WI38 (cell line): ENCODE measurements at regions not wholly inside any gene's neighbourhood (a gene's known extent, or its start where the extent isn't known, plus 50 kb on each side); places are given as distances from the start of the nearest gene placed in this dataset.

Source experiments
- H3K4me3 ChIP-seq: 2 replicates; pipeline ENCODE4 v1.5.1; 2011; ENCODE audit warnings: low read depth, mild to moderate bottlenecking, control low read depth, low read length
- TF ChIP-seq, protein P1 (sequence below): IDR thresholded peaks from 2 replicates; pipeline ENCODE4 v1.5.1; 2012; ENCODE audit warnings: low read depth, mild to moderate bottlenecking, control low read depth, low read length

DNA sequence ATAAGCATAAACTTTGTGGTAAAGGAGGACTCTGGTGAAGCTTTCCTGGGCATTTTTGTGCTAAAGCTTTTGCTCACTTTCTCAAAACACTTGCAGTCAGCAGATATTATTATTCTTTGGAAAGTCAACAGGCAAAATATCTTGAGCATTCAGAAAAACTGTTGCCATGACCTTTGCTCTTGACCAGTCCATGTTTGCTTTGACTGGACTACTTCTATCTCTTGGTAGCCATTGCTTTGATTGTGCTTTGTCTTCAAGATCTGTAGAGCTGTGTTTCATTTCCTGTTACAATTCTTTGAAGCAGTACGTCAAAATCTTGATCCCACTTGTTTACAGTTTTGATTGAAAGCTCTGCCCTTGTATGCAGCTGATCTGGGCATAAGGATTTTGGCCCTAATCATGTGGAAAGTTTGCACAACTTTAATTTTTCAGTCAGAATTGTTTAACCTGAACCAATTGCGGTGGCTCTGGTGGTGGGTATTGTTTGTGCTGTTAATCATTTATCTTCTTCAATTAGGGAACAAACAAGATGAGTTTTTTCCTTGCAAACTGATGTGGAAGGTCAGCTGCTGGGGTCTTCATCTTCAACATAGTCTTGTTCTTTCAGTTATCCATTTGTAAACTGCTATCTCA, 121.5 kb upstream of the NUDT6 start:
- TF ChIP-seq, protein P1, sequence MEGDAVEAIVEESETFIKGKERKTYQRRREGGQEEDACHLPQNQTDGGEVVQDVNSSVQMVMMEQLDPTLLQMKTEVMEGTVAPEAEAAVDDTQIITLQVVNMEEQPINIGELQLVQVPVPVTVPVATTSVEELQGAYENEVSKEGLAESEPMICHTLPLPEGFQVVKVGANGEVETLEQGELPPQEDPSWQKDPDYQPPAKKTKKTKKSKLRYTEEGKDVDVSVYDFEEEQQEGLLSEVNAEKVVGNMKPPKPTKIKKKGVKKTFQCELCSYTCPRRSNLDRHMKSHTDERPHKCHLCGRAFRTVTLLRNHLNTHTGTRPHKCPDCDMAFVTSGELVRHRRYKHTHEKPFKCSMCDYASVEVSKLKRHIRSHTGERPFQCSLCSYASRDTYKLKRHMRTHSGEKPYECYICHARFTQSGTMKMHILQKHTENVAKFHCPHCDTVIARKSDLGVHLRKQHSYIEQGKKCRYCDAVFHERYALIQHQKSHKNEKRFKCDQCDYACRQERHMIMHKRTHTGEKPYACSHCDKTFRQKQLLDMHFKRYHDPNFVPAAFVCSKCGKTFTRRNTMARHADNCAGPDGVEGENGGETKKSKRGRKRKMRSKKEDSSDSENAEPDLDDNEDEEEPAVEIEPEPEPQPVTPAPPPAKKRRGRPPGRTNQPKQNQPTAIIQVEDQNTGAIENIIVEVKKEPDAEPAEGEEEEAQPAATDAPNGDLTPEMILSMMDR: no peak
- no peak overlapping the region for H3K4me3 ChIP-seq

DNA sequence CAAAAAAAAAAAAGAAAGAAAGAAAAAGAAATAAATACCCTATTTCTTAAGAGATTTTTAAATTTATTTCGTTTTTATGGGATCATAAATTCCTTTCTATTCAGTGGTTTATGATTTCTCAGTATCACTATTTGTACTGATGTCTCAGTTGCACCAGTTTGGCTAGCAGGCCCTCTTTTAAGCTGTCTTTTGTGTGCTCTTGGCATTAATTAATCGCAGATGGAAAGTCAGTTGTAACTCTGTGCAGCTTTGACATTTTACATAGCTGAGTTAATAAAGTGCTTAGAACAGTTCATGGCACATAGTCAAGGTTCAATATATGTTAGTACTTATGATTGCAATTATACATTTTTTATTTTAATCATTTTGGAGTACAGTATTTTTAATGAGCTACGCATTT, 123.7 kb upstream of the NUDT6 start:
- no peak overlapping the region for H3K4me3 ChIP-seq
- TF ChIP-seq, protein P1: no peak

DNA sequence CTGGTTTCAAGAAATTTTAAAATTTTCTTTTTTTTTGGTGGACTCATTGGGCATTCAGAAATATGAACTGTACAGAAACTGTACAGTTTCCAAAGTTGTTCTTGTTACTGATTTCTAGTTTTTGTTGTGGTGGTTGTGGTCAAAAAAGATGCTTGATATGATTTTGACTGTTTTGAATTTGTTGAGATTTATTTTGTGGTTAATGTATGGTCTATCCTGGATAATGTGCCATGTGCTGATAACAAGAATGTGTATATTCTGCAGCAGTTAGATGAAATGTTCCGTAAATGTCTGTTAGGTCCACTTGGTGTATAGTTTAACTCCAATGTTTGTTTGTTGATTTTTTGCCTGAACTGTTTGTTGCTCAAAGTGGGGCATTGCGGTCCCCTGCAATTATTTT, 127.6 kb upstream of the NUDT6 start:
- no peak overlapping the region for H3K4me3 ChIP-seq
- TF ChIP-seq, protein P1: no peak

DNA sequence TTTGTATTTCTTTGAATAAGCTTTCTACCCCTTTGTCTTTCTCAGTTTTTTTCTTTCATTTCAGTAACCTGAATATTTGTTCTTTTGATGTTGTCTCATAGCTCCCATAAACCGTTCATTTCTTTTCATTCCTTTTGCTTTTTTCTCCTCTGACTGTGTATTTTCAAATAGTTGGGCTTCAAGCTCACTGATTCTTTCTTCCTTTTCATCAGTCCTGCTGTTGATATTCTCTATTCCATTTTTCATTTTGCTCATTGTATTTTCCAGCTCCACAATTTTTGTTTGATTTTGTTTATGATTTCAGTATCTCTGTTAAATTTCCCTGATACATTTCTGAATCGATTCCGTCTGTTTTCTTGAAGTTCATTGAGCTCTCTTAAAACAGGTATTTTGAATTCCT, 129.6 kb upstream of the NUDT6 start:
- TF ChIP-seq, protein P1: no peak
- no peak overlapping the region for H3K4me3 ChIP-seq

DNA sequence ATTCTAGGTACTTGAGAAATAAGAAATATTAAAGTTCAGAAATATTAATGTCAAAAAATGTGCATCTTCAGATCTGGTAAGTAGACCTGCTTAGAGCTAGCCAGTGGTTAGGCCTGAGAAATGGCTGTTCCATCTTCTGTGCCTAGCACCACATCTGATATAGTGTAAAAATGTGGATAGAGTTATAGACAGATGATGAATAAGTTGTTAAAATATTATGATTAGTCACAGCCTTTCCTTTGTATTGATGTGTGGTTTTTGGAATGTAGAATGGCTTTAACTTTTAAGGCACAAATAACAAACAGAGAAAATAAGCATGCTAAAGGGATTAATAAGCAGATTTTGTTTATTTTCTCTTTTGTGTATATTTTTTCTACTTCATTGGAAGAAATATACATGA, 133.5 kb upstream of the NUDT6 start:
- TF ChIP-seq, protein P1: no peak
- no peak overlapping the region for H3K4me3 ChIP-seq

DNA sequence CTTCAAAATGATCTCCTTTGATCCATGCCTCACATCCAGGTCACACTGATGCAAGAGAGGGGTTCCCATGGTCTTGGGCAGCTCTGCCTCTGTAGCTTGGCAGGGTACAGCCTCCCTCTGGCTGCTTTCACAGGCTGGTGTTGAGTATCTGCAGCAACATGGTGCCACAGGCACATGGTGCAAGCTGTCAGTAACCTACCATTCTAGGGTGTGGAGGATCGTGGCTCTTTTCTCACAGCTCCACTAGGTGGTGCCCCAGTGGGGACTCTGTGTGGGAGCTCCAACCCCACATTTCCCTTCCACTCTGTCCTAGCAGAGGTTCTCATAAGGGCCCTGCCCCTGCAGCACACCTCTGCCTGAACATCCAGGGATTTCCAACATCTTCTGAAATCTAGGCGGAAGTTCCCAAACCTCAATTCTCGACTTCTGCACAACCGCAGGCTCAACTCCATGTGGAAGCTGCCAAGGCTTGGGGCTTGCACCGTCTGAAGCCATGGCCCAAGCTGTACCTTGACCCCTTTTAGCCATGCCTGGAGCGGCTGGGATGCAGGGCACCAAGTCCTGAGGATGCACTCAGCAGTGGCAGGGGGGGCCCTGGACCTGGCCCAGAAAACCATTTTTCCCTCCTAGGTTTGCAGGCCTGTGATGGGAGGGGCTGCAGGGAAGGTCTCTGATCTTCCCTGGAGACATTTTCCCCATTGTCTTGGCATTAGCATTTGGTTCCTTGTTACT, 137.8 kb upstream of the NUDT6 start:
- TF ChIP-seq, protein P1: no peak
- H3K4me3 ChIP-seq: no peak overlapping the region

DNA sequence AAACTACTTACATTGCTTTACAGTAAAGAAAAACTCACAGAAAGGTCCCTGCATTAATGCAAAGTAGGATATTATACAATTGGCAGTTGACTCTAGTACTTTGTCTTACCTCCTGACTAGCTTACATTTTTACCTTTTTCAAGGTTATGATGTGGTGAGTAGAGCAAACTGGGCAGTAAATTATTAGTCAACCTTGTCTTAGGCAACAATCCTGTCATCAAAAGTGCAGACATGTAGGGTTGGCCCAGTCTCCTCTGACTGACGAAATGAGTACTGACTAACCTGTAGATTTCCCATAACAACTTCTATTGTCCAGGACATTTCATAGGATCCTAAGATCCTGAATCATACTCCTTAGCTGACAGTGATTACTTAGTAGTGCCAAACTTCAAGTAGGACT, 142.0 kb upstream of the NUDT6 start:
- H3K4me3 ChIP-seq: no peak overlapping the region
- TF ChIP-seq, protein P1: no peak
